Activated CD4-positive, alpha-beta T cell treated with anti-CD3 and anti-CD28 coated beads for 1 hour (primary cell): ENCODE measurements at regions not wholly inside any gene's neighbourhood (a gene's known extent, or its start where the extent isn't known, plus 50 kb on each side); places are given as distances from the start of the nearest gene placed in this dataset.
"Not testable (repeated sequence)": the region's sequence is repeated elsewhere in the genome, so short reads cannot be mapped to it uniquely, and the experiment has no call there.

Experiments
- DNase-seq: peaks from one replicate; pipeline ENCODE4 v3.0.0-alpha.2; 2020

DNA sequence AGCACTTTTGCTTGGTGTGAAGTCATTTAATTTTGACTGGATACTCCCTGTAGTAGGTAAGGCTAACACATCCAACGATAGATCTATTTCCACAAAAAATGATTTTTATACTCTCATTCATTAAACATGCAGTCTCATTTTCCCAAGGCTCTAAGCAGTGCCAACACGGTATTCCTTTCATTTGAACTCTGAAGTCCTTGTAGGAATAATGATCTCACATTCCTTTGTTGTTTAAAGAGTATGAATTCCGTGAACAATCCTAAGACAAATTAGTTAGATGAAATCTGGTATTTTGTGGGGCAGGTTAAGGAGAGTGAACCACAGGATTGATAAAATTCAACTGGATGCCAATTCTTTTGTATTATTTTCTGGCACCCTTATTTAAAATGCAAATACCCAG is 66.6 kb downstream of the LACC1 start:
- DNase-seq, result no peak

GRCh38 chr13:43947897-43948458 is 68.3 kb downstream of the LACC1 start:
- DNase-seq, result no peak

- no peak for DNase-seq
Measured at GRCh38 chr13:43953370-43953769, 73.7 kb downstream of the LACC1 start.

GRCh38 chr13:43956975-43957374 is 77.3 kb downstream of the LACC1 start:
- not testable (repeated sequence) for DNase-seq

DNA sequence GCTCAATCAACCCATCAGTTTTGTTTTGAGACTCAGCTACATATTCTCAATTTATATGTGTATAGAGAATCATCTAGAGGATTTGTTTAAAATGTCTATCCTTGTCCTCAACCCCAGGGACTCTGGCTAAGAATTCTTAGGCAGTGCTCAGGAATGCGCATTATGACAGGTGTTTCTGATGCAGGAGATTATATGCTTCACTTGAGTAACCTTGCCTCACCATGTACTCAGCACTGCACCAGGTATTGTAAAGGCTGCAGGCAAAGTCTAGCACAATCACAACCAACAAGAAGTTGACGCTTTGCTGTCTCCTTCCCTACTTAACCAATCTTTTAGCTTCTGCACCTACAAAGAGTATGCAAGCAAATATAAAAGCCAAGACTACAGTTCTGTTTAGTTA is 79.6 kb downstream of the LACC1 start:
- no peak for DNase-seq

DNA sequence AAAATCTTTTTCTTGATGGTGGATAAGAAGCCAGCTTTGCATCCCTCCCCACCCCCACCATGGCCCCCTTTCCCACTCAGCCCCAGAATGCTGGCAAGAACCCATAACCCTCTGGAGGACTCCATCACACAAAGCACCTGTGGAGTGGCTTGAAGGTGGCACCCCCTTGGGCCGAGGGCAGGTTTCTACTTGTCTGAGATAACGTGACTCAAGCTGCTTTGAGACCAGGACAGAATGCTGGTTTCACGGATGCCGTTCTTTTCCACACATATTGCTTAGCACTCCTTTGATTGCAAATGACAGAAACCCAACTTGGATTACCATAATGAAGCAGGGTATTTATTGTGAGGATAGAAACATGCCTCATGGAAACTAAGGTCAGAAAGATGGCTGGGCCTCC is 82.2 kb downstream of the LACC1 start:
- DNase-seq, result no peak

GRCh38 chr13:43963726-43964125 is 84.0 kb downstream of the LACC1 start:
- DNase-seq, result no peak

- DNase-seq, result no peak
Measured at GRCh38 chr13:43964698-43965458, 85.2 kb downstream of the LACC1 start.

DNA sequence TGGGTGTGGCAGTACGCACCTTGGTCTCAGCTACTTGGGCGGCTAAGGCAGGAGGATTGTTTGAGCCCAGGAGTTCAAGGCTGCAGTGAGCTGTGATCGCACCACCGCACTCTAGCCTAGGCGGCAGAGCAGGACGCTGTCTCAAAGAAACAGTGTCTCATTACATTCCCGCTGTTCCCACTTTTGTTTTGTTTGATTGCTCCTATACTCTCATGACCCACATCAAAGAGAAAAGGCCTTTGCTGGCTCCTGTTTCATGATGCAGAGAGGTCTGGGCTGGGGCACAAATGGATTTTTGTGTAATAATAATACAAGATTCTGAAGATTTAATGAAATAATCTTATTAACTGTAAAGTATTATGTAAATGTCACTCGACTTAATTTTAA is 85.7 kb downstream of the LACC1 start:
- DNase-seq, result no peak

- DNase-seq, result not testable (repeated sequence)
Measured at GRCh38 chr13:43968251-43968942, 88.7 kb downstream of the LACC1 start.

GRCh38 chr13:43968943-43969690 is 89.4 kb downstream of the LACC1 start:
- DNase-seq, result not testable (repeated sequence)

DNA sequence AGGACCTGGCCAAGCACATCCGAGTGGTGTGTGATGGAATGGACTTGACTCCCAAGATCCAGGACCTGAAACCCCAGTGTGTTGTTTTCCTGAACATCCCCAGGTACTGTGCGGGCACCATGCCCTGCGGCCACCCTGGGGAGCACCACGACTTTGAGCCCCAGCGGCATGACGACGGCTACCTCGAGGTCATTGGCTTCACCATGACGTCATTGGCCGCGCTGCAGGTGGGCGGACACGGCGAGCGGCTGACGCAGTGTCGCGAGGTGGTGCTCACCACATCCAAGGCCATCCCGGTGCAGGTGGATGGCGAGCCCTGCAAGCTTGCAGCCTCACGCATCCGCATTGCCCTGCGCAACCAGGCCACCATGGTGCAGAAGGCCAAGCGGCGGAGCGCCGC is 90.2 kb downstream of the LACC1 start:
- DNase-seq, result not testable (repeated sequence)

DNA sequence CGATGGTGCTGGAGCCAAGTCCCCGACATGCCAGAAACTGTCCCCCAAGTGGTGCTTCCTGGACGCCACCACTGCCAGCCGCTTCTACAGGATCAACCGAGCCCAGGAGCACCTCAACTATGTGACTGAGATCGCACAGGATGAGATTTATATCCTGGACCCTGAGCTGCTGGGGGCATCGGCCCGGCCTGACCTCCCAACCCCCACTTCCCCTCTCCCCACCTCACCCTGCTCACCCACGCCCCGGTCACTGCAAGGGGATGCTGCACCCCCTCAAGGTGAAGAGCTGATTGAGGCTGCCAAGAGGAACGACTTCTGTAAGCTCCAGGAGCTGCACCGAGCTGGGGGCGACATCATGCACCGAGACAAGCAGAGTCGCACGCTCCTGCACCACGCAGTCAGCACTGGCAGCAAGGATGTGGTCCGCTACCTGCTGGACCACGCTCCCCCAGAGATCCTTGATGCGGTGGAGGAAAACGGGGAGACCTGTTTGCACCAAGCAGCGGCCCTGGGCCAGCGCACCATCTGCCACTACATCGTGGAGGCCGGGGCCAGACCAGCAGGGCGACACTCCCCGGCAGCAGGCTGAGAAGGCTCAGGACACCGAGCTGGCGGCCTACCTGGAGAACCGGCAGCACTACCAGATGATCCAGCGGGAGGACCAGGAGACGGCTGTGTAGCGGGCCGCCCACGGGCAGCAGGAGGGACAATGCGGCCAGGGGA is 91.0 kb downstream of the LACC1 start:
- not testable (repeated sequence) for DNase-seq

DNA sequence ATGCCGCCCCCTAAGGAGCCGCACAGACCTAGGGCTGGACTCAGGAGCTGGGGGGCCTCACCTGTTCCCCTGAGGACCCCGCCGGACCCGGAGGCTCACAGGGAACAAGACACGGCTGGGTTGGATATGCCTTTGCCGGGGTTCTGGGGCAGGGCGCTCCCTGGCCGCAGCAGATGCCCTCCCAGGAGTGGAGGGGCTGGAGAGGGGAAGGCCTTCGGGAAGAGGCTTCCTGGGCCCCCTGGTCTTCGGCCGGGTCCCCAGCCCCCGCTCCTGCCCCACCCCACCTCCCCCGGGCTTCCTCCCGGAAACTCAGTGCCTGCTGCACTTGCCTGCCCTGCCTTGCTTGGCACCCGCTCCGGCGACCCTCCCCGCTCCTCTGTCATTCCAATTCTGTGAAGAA is 91.6 kb downstream of the LACC1 start:
- DNase-seq, result not testable (repeated sequence)

GRCh38 chr13:43977911-43978310 is 98.2 kb downstream of the LACC1 start:
- DNase-seq, result no peak

DNA sequence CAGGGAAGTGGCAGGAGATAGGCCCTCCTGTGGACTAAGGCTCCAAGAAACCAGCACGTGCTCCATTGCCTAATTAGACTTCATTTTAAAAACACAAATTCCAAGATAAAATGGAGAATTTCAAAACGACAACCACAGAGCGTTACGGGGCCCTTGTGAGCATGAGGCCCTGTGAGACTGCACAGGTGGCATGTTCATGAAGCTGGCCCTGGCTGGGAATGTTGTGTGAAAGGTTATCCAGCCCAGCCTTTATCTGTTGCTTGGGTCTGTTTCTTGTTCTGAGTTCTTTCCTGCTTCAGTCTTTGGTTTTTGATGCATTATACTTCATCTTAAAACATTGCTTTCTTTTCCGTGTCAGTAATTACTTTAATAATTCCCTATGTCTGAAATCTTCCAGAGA is 99.0 kb downstream of the LACC1 start:
- DNase-seq, result no peak

GRCh38 chr13:43979492-43979891 is 99.8 kb downstream of the LACC1 start:
- DNase-seq, result no peak

DNA sequence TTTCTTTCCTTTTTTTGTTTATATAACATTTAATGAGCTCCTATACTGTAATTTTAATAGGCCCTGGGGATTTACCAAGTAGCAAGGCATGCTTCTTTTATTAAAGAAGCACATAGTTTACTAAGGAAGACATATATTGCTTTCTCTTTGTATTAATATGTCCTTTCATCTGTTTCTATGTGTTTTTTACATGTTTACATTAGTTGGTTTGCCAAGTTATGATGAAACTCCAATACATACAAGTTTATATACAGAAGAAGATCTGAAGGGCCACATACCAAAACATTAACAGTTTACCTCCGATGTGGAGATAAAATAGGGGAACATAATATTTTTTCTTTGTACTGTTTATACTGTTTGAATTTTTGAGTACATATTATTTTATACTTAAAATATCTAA is 100.9 kb downstream of the LACC1 start:
- no peak for DNase-seq

DNA sequence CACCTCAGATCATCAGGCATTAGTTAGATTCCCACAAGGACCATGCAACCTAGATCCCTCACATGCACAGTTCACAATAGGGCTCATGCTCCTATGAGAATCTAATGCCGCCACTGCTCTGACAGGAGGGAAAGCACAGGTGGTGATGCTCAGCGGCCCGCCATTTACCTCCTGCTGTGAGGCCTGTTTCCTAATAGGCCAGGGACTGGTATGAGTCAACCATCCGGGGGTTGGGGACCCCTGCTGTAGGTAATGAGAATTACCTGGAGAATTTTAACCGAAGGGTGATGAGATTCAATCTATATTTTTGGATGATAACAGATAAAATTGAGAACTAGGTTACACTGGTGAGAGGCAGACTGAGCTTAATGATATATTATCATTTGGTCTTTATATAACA is 101.4 kb downstream of the LACC1 start:
- no peak for DNase-seq

- DNase-seq, result no peak
Measured at GRCh38 chr13:43981512-43982301, 102.0 kb downstream of the LACC1 start.

- no peak for DNase-seq
Measured at GRCh38 chr13:43983373-43983772, 103.7 kb downstream of the LACC1 start.

DNA sequence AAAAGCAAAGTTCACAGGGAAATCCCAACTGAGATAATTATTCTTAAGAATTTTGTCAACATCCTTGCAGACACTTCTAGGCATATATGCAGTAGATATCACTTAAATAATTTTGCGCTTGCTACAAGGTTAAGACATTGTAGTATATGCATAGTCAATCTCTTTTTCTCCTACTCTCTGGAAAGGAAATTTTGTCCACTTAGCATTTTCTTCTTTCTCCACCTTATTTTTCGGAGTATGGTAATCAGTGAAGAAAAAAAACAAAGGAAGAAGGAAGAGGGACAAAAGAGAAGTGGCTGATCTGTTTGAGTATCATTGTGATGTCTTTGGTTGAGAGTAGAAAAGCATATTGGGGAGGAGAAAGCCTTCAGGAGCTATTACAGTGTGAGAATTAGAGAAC is 104.6 kb downstream of the LACC1 start:
- no peak for DNase-seq
